ENCODE measurements at regions not wholly inside any gene's neighbourhood (a gene's known extent, or its start where the extent isn't known, plus 50 kb on each side); places are given as distances from the start of the nearest gene placed in this dataset.

- DNase-seq (ENCODE audit: low read depth in 2 of 2), result no peak
These were observed 388.7 kb upstream of the MYT1L start for GRCh38 chr2:2719781-2720180.

- DNase-seq (ENCODE audit: low read depth in 2 of 2), result no peak
These were observed 387.9 kb upstream of the MYT1L start for GRCh38 chr2:2719015-2719414.

GRCh38 chr2:2717406-2717805, 386.3 kb upstream of the MYT1L start:
- DNase-seq (ENCODE audit: low read depth in 2 of 2), result no peak

GRCh38 chr2:2716771-2717170, 385.7 kb upstream of the MYT1L start:
- DNase-seq (ENCODE audit: low read depth in 2 of 2), result no peak

- DNase-seq (ENCODE audit: low read depth in 2 of 2), result no peak
These were observed 384.2 kb upstream of the MYT1L start for GRCh38 chr2:2715036-2715818.

GRCh38 chr2:2714408-2714807, 383.3 kb upstream of the MYT1L start:
- DNase-seq (ENCODE audit: low read depth in 2 of 2), result no peak

GRCh38 chr2:2709431-2709770, 378.3 kb upstream of the MYT1L start:
- DNase-seq (ENCODE audit: low read depth in 2 of 2), result no peak

GRCh38 chr2:2708575-2709430, 377.7 kb upstream of the MYT1L start:
- no peak for DNase-seq (ENCODE audit: low read depth in 2 of 2)

- no peak for DNase-seq (ENCODE audit: low read depth in 2 of 2)
These were observed 376.3 kb upstream of the MYT1L start for GRCh38 chr2:2707206-2707991.

GRCh38 chr2:2706306-2706705, 375.2 kb upstream of the MYT1L start:
- no peak for DNase-seq (ENCODE audit: low read depth in 2 of 2)

- no peak for DNase-seq (ENCODE audit: low read depth in 2 of 2)
These were observed 374.8 kb upstream of the MYT1L start for GRCh38 chr2:2705871-2706270.

- no peak for DNase-seq (ENCODE audit: low read depth in 2 of 2)
These were observed 373.5 kb upstream of the MYT1L start for GRCh38 chr2:2704428-2705090.

- no peak for DNase-seq (ENCODE audit: low read depth in 2 of 2)
These were observed 372.8 kb upstream of the MYT1L start for GRCh38 chr2:2703762-2704427.

GRCh38 chr2:2703172-2703571, 372.1 kb upstream of the MYT1L start:
- no peak for DNase-seq (ENCODE audit: low read depth in 2 of 2)

GRCh38 chr2:2702385-2702784, 371.3 kb upstream of the MYT1L start:
- DNase-seq (ENCODE audit: low read depth in 2 of 2), result no peak

GRCh38 chr2:2701813-2702212, 370.7 kb upstream of the MYT1L start:
- no peak for DNase-seq (ENCODE audit: low read depth in 2 of 2)

GRCh38 chr2:2701176-2701781, 370.2 kb upstream of the MYT1L start:
- DNase-seq (ENCODE audit: low read depth in 2 of 2), result no peak

- DNase-seq (ENCODE audit: low read depth in 2 of 2), result no peak
These were observed 368.0 kb upstream of the MYT1L start for GRCh38 chr2:2699121-2699505.

- no peak for DNase-seq (ENCODE audit: low read depth in 2 of 2)
These were observed 367.4 kb upstream of the MYT1L start for GRCh38 chr2:2698182-2699120.
